SHP77 treated with DMSO at 0.1 percent for 48 hours (cell line): ENCODE measurements at regions not wholly inside any gene's neighbourhood (a gene's known extent, or its start where the extent isn't known, plus 50 kb on each side); places are given as distances from the start of the nearest gene placed in this dataset.
A peak's percentile ranks its signal among the peaks of the same experiment; 100 is the strongest.

Experiments used
- DNase-seq: peaks from one replicate; lab custom pipeline; 2025; lab: John Stamatoyannopoulos, UW

DNA sequence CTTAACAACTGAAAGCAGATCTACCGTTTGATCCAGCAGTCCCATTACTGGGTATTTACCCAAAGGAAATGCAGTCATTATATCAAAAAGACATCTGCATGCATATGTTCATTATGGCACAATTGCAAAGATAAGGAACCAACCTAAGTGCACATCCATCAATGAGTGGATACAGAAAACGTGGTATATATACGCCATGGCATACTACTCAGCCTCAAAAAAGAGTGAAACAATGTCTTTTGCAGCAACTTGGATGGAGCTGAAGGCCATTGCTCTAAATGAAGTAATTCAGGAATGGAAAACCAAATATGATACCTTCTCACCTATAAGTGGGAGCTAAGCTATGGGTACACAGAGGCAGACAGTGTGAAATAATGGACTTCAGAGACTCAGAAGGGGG lies 169.3 kb downstream of the ZBTB18 start:
- no peak for DNase-seq

DNA sequence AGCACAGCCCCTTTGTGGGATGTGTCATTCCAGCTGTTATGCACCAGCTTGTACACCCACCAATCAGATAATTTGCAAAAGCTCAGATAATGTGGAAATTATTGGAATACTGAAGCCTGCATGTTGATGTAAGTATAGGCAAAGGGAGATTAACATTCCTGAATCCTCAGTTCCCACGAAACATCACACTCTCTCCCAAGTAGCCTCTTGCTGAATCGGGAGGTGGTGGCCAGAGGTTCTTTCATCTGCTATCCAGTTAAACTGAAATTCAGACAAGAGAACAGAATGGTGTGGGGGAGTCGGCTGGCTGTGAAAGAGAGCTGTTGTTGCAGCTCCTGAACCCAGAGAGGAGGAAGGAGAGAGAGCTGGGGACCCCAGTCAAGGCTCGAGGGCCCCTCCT lies 170.9 kb downstream of the ZBTB18 start:
- no peak for DNase-seq

DNA sequence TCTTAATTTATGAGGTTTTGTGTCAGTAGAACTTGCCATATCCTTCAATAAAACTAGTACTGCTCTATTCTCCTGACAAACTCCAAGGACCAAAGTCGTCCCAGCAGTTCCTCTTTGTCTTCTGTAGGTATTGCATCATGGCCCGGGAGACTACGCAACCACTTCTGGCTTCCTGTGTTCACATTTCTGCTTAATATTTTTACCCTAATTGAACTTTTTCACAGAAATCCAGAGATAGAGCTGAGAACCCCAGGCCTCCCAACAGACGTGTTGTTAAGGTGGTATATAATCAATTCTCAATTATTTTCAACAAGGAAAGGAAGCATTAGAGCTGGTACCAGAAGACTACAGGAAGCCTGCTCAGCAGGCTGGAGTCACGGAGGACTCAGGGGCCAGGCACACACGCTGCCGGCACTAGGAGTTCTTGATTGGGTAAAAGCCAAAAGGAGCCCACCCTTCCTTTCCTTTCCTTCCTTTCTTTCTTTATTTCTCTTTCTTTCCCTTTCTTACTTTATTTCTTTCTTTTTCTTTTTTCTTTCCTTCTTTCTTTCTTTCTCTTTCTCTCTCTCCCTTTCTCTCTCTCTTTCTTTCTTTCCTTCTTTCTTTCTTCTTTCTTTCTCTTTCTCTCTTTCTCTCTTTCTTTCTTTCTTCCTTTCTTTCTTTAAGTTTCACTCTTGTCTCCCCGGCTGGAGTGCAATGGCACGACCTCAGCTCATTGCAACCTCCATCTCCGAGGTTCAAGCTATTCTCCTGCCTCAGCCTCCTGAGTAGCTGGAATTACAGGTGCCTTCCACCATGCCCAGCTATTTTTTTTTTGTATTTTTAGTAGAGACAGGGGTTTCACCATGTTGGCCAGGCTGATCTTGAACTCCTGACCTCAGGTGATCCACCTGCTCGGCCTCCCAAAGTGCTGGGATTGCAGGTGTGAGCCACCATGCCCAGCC lies 173.7 kb downstream of the ZBTB18 start:
- no peak for DNase-seq

DNA sequence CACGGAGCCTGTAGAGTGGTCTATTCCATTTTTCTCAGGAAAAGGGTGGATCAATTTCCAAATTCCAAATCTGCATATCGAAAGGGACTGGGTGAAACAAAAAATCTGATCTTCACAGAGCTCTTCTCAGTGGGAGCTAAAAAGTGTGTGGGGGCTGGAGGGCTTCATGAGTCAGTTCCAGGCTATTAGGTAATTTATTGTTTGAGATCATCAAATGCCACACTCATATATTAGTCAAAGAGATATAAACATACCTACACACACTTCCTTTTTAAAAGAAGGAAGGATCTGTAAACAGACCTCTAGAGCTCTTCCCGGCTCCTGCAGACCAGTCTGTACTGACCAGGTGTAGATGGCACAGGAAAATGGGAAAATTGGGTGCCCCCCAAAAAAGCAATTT lies 175.4 kb downstream of the ZBTB18 start:
- DNase-seq: no peak

DNA sequence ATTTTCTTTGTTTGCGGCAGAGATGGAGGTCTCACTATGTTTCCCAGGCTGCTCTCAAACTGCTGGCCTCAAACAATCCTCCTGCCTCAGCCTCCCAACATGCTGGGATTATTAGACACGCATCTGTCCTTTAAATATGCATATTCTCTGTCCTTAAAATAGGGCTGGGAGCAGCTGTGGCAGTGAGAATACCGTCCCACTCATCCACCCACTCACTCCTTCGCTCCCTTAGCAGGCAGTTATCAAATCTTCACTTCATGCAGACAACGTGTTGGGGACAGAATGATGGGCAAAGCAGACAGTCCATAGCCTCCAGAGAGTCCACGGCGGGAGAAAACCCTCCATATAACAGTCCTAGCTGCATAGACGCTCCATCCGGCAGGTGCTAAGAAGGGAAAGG lies 179.4 kb downstream of the ZBTB18 start:
- DNase-seq: no peak

DNA sequence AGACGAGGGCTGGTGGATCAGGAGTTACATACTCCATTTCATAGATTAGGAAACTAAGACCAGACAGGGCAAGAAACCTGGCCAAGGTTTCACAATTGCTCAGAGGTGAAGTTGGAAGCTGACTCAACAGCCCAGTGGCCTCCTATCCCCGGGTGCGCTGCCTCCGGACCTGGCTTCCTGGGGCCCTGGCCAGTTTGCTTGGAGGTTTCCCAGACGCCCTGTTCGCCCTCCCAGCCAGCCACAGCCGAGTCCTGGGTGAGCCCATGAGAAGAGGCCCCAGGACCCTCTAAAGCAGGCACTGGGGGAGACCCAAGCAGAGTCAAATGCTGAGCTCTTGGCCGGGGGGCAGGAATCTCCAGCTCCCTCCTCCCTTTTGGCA lies 180.1 kb downstream of the ZBTB18 start:
- peak; percentile 51 for DNase-seq

DNA sequence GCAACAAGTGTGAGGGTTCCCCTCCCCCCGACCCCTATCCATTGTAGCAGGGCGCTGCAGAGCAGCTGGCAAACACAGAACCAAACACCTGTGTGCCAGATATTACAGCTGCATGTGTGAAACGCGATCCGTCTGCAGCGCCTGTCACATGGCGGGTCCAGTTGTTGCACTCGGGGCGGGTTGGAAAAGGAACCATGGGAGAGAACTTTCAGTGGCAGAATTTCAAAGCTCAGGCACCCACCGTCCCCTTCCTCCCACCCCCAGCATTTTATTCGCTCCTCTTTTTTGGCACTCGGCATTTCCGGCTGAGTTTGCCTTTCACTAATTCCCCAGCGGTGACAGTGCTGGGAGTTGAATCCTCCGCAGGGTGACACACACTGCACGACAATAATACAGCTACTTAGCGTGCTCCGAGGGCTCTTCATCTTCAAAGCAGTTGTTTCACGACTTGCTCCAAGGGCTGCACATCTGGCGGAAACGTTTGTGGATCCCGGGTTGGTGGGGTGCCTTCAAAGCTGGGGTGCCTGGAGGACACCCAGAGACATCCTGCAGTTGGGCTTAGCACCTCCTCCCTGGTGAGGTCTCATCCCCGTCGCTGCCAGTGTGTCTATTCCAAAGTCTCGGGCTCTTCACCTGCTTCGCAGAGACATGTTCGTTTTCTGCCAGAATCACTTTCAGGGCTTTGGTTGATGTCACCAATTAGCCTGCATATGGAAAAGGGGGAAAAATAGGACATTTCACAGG lies 180.7 kb downstream of the ZBTB18 start:
- peak; percentile 88 for DNase-seq

DNA sequence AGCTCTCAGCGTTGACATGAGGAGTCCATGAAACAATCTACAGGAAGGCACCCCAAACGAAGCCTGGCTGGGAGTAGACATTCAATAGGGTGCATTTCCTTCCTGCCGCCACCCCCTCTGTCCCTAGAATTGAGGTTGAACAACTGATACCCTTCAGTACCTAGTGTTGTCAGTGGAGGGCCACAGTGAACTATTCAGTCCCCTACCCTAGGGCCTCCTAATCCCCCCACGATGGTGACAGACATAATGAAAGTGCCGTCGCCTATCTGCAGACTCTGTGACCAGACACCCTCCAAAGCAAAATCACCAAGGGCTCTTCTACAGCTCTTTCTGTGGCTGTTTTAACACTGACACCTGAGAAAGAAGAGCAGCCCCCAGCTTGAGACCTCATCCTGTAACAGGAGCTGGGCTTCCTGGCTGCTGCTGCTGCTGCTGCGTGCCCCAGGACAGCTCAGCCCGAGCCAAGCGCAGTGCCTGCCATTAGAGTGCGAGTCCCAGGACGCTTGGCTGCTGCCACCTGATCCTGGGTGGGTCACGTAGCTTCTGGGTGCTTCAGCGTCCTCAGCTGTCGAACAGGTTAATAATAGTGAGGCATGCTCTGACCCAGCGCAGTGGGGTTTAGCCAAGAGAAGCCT lies 183.0 kb downstream of the ZBTB18 start:
- no peak for DNase-seq

DNA sequence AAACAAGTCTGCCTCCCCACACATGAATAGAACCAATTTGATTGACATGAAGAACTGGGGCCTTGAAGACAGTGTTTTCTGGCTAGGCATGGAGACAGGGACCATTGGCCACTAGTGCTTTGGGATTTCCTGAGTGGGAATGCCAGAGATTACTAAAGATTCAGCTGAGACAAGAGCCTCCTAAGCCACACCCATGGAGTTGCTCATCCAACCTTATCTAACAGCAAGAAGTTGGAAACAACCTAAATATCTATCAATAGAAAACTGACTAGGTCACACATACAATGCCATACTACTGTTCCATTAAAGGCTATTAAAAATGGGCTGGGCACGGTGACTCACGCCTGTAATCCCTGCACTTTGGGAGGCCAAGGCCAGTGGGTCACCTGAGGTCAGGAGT lies 184.1 kb downstream of the ZBTB18 start:
- DNase-seq: no peak

DNA sequence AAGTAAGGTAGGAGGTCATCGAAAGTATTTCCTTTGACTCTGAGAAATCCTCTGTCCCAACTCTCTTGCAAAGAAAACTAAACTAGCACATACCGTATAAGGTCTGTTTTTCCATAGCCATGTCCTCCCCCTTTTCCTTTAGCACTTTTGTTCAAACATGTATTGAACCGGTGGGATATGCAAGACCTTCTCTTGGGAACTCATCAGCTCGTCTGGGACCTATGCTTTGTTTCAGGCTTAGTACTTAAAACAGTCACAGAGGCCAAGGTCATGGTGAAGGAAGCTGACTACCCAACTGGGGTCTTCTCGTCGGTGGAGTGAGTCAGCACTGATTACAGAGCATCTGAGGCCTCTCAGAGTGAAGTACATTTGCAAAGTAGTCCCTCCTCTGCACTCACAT lies 185.0 kb downstream of the ZBTB18 start:
- no peak for DNase-seq

DNA sequence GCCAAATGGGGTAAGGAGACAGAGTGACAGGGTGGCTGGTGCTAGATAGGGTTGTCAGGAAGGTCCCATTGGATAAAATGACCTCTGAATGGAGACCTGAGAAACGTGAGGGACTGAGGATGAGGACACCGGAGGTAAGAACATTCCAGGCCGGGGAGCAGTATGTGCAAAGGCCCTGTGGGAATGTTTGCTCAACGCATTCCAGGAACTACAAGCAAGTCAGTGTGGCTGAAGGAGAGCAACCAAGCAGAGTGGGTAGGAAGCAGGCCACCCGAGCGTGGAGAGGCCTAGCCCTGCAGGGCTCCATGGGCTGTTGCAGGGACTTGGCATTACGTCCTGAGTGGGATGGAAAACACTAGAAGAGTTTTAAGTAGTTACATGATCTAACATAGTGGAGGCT lies 185.6 kb downstream of the ZBTB18 start:
- DNase-seq: no peak

DNA sequence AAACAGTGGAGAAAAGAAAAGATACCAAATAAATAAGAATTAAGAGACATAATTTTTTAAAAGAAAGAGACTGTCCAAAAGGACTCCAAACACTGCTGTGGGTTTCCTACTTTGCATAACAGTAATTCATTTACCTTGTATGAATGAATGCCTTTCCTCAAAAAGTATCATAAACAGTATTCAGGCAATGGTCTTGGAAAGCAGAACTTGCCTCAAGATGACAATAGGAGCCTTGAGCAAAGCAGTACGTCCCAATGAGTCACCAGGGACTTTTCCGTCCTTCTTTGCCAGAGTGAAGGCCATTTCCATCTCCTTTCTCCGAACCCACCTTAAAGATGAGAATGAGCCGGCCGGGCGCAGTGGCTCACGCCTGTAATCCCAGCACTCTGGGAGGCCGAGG lies 186.4 kb downstream of the ZBTB18 start:
- no peak for DNase-seq

DNA sequence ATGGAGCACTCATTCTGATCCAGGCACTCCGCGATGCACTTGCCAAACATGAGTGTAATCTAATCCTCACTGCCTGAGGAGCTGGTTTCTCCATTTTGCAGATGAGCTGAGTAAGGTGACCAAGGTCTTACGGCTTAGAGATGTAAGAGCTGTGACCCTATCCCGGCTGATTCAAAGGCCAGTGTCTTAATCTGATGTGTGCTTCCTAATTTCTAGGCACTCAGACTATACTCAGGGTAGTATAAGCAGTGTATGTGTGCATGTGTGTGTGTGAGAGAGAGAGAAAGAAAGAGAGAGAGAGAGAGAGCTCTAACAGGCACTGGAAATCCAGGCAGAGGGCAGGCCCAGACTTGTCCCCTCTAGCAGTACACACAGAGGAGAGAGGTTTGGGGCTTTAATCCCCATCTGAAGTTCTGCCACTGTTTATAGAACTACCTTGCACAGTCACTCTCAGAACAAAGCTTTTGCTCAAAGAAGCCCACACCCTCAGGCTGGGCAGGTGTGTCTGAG lies 188.2 kb downstream of the ZBTB18 start:
- DNase-seq: peak; percentile 92

DNA sequence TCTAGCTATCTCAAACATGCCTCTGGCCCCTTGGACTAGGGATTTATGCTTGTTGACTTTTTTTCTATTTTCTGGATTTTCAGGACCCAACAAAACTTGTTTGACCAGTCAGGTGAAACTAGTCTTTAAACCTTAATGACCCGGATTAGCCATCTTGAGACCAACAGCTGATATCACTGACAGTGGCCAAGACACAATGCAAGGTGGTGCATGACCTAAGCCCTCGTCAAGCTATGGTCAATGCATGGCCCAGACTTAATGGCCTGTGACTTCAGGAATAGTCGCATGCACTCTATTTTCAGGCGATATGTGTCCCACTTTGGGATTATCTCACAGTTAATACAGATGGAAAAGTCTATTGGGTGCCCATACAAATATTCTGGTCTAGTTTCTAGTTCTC lies 190.4 kb downstream of the ZBTB18 start:
- DNase-seq: no peak

DNA sequence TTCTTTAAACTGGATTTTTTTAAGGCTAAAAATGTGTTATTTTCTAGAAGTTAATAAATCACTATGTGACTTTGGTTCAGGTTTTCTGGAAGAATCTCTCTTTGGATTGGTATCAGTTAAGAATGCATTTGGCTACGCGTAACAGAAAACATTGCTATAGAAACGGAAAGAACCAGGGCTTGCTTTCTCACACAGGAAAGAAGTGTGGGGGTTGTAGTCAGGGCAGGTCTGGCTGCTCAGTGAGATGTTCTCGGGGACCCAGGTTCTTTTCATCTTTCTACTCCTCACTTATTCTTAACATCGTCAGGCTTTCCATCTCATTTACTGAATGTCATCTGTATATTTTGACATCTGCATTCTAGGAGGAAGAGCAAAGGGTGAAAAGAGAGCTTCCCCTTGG lies 191.4 kb downstream of the ZBTB18 start:
- no peak for DNase-seq

DNA sequence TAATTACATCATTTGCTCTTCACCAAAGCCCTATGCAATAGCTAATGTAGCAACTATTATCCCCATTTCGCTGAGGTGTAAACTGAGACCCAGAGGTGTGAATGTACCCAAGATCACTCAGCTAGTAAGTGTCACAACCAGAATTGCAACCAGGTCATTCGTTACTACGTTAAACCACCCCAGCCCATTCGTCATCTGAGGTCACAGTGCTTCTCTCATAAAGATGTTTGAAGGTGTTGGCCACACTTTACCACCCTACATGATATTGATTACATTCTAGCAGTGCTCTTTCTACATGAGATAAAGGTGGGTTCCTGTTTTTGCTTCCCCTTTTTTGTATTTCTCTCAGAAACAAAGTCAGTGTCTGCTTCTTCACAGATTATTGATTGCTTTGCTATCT lies 195.3 kb downstream of the ZBTB18 start:
- no peak for DNase-seq

DNA sequence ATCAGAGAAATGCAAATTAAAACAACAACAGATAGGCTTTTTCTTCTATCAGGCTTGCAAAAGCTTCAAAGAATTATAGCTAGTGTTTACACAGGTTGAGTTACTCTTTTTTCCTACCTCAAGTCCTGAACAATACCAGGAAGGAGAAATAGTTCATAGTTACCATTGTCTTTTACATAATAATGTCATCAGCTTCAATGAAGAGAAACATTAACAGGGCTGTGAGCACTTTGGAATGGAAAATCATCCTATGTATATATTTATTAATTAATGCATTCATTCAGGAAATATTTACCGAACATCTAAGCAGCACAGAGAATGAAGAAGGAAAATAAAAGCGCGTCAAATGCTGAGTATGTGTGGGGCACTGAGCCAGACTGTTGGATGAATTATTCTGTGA lies 197.3 kb downstream of the ZBTB18 start:
- DNase-seq: no peak

DNA sequence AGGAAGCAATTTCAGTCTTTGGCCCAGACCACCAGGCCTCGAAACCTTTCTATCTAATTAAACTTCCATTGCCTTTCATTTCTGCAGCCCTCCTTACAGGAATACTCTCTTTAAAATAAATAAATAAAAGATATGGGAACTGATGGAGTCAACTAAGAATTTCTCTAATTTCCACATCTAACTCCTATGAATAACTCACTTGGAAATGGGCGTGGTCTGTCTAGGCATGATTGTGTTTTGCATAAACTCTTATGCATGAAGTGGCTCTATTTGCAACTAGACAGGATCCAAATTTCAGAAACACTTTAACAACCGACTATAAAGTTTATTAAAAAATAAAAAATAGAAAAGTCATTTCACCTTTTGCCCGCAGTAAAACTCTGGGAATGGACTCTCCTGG lies 199.5 kb downstream of the ADSS2 start:
- no peak for DNase-seq

DNA sequence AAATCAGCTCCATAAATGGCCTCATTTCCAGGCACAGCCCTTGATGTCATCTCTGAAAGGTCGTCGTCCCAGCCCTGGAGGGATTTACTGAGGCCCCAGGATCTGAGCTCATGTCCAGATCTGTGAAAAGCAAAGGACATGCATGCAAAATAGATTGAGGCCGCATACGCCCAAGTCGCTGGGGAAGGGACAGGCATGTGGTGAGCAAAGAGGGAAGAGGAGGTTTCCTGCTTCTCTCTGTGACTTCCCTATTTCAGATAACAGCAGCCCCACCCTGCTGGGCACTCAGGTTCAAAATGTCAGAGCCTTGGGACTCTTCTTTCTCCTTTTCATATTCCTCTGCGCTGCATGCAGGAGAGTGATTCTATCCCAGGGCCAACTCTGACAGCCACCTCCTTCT lies 197.2 kb downstream of the ADSS2 start:
- no peak for DNase-seq

DNA sequence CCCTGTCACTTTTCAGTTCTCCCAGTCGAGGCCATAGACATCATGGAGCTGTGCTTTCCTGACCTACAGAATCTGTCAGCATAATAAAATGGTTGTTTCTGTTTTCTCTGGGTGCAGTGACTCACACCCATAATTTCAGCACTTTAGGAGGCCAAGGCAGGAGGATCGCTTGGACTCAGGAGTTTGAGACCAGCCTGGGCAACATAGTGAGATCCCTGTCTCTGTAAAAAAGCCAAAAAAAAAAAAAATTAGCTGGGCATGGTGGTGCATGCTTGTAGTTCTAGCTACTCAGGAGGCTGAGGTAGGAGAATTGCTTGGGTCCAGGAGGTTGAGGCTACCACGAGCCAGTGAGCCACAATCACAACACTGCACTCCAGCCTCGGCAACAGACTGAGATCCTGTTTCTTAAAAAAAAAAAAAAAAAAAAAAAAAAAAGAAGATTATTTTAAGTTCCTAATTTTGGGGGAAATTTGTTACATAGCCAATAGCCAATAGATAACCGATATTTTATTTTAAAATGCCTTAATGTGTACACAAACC lies 196.2 kb downstream of the ADSS2 start:
- no peak for DNase-seq

DNA sequence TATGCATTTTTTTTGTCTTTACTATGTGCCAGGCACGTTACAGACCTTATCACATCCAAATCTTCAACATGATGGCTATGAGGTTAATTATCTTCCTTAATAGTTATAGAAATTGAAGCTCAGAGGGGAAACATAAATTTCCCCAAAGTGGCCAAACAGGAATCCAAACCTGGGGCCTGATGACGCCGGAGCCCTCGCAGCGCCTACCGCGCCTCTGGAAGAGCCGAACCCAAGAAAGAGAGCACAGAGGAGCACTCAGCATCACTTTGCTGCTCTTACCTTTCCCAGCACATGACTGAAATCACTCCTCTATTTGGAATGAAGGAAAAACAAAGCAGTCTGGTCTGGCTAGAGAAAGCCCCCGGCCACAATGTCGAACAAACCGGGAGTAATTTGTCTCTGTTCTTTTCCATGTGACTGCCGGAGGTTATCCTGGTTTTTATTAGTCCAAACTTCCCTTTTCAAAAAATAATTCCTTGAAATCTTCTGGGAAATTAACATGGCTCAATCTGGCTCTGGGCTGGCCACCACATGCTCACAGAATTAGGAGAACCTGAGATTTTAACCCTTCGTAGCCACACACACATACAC lies 195.5 kb downstream of the ADSS2 start:
- DNase-seq: no peak

DNA sequence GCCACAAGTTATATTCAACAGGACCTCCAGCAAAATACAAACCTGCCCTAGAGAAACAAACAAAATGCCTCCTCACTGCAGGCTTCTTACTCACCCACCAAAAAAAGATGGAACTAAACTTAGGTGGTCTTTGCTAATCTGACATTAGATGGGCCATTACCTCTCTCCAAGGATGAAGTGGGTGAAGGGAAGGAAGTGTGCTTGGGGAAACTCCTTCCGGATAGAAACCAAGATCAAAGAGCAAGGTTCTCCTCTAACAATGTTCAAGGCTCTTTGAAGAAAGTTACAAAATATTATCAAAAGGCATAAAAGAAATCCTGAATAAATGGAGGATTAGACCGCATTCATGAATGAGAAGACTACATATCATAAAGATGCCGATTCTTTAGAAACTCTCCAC lies 187.5 kb downstream of the ADSS2 start:
- no peak for DNase-seq
